Transverse colon (tissue), 4 donors: ENCODE measurements at regions not wholly inside any gene's neighbourhood (a gene's known extent, or its start where the extent isn't known, plus 50 kb on each side); places are given as distances from the start of the nearest gene placed in this dataset.

Experiments
- DNase-seq: peaks from one replicate; pipeline ENCODE4 v3.0.0-alpha.2; 2019
- H3K27ac ChIP-seq, 4 donors: fragments of 200-600 bp; sonication (generic); 2 replicates each; pipeline ENCODE4 v1.5.1; 2016 to 2018; ENCODE audit warnings: inconsistent platforms in 4 of 4
- H3K27me3 ChIP-seq: fragments of 200-600 bp; sonication (generic); 2 replicates; pipeline ENCODE4 v1.5.1; 2017; ENCODE audit warnings: inconsistent platforms
- H3K36me3 ChIP-seq, 4 donors: fragments of 200-600 bp; sonication (generic); 2 replicates each; pipeline ENCODE4 v1.5.1; 2017 to 2019; ENCODE audit warnings: inconsistent platforms in 4 of 4
- H3K4me1 ChIP-seq, 4 donors: fragments of 200-600 bp; sonication (generic); 2 replicates each; pipeline ENCODE4 v1.5.1; 2017 to 2020; ENCODE audit warnings: inconsistent platforms in 4 of 4
- H3K4me3 ChIP-seq, 4 donors: fragments of 200-600 bp; sonication (generic); 1 replicate in 1 of 4; 2 replicates in 3 of 4; pipeline versions ENCODE4 v1.5.1 to v1.6.1; 2017 to 2019; ENCODE audit warnings: inconsistent platforms in 4 of 4
- H3K9me3 ChIP-seq, 2 donors: fragments of 200-600 bp; sonication (generic); 2 replicates each; pipeline ENCODE4 v1.5.1; 2017 to 2019; ENCODE audit warnings: inconsistent platforms in 2 of 2
- EP300 ChIP-seq: sonication (generic); formaldehyde crosslinking; IDR thresholded peaks from one replicate; pipeline ENCODE4 v1.6.1; 2017; ENCODE audit warnings: antibody characterized with exemption, low read depth
- POLR2A ChIP-seq: fragments of 450-650 bp; IDR thresholded peaks from one replicate; pipeline ENCODE4 v1.6.1; 2016; ENCODE audit warnings: antibody characterized with exemption, mild to moderate bottlenecking, moderate library complexity
- POLR2AphosphoS5 ChIP-seq, 3 donors: sonication (generic); formaldehyde crosslinking; IDR thresholded peaks; one replicate each; pipeline ENCODE4 v1.6.1; 2016; ENCODE audit warnings: antibody characterized with exemption in 3 of 3
- WGBS, 2 donors: methylation state at CpG; one replicate each; pipeline ENCODE4 v1.1.5; 2018; ENCODE audit warnings: low coverage in 1 of 2; 5-methylcytosine and 5-hydroxymethylcytosine counted together
- in situ Hi-C, 4 donors: fragments of 200-750 bp; cut with MboI; loops; one replicate each; pipeline versions ENCODE4 v1.15.0 to v1.15.1; 2017; ENCODE audit warnings: low sequenced_read_pairs in 3 of 4, low pct_ligation_motif_present in 1 of 4, low pct_unique_long_range_greater_than_20kb in 1 of 4
- intact Hi-C: fragments of 100-400 bp; cut with DNase I; formaldehyde crosslinking; loops from one replicate; pipeline ENCODE4 v1.15.1; 2023; ENCODE audit warnings: low total_unique reads
- TF ChIP-seq, protein P1 (sequence below), 5 experiments: fragments of 200-600 bp in 3 of 5; fragments of 450-650 bp in 2 of 5; sonication (generic) in 3 of 5; IDR thresholded peaks; 1 replicate in 2 of 5; 2 replicates in 3 of 5; pipeline ENCODE4 v1.5.1; 2016 to 2017; ENCODE audit warnings: antibody characterized with exemption in 5 of 5, inconsistent platforms in 3 of 5, mild to moderate bottlenecking in 2 of 5, moderate library complexity in 1 of 5

DNA sequence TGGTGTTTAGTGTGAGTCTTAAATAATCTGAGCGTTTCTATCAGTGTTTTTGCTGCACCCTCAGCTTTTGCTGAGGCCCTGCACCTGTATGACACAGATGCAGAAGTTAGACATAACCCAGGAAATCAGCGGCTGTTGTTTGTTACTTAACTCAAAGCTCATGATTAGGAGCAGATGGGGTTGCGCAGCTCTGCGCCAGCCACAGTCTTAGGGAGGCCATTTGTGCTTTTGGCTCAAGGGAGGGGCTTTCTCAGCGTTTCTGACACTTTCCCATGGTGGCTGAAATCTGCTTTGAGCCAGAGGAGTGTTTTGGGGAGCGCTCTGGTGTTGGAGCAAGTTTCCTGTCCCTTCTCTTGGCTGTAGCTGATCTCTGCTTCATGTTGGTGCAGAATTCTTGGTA lies 433.8 kb downstream of the NAF1 start:
- no peaks in the 10 kb centered on the region for H3K9me3 ChIP-seq
- no peaks in the 10 kb centered on the region for H3K4me1 ChIP-seq
- H3K27ac ChIP-seq: no peak overlapping the region
- H3K27me3 ChIP-seq: no peaks in the 10 kb centered on the region
- in situ Hi-C loops: no loop called here
- H3K4me3 ChIP-seq: no peak overlapping the region
- intact Hi-C loops: no loop called here
- 62% methylated on average over 6 of the region's 6 CpGs; no CpG with 5 or more reads in 1 of the 2 donors for WGBS, 2 donors
- no peak for DNase-seq
- no peaks in the 10 kb centered on the region for H3K36me3 ChIP-seq
- TF ChIP-seq POLR2AphosphoS5 (IDR thresholded peaks at IDR 0.05) (no peak), EP300 (no peak), POLR2A (no peak)
- TF ChIP-seq, protein P1, sequence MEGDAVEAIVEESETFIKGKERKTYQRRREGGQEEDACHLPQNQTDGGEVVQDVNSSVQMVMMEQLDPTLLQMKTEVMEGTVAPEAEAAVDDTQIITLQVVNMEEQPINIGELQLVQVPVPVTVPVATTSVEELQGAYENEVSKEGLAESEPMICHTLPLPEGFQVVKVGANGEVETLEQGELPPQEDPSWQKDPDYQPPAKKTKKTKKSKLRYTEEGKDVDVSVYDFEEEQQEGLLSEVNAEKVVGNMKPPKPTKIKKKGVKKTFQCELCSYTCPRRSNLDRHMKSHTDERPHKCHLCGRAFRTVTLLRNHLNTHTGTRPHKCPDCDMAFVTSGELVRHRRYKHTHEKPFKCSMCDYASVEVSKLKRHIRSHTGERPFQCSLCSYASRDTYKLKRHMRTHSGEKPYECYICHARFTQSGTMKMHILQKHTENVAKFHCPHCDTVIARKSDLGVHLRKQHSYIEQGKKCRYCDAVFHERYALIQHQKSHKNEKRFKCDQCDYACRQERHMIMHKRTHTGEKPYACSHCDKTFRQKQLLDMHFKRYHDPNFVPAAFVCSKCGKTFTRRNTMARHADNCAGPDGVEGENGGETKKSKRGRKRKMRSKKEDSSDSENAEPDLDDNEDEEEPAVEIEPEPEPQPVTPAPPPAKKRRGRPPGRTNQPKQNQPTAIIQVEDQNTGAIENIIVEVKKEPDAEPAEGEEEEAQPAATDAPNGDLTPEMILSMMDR (IDR thresholded peaks at IDR 0.05): no peak

DNA sequence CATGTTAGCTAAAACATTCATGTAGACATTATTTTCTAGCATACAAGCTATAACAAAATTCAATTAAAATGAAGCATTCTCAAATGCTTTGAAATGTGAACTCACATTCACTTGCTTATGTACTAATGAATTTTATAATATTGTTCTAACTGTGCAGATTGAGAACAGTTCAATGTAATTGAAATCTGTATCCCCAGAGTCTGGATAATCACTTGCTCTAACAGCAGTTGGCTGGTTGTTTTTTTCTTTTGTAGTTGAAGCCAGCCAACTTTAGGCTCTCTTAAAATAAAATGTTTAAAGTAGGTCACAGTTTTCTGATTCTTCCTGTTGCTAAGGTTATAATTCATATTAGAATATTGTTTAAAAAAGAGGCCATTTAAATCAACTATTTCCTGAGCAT lies 438.9 kb downstream of the NAF1 start:
- Histone ChIP-seq H3K27me3 (no peaks in the 10 kb centered on the region), H3K4me3 (no peak overlapping the region), H3K4me1 (no peaks in the 10 kb centered on the region), H3K27ac (no peak overlapping the region), H3K36me3 (no peaks in the 10 kb centered on the region), H3K9me3 (no peaks in the 10 kb centered on the region)
- in situ Hi-C loops: no loop called here
- no peak for DNase-seq
- intact Hi-C loops: no loop called here
- TF ChIP-seq POLR2A (no peak), EP300 (no peak), POLR2AphosphoS5 (IDR thresholded peaks at IDR 0.05) (no peak)
- TF ChIP-seq, protein P1 (IDR thresholded peaks at IDR 0.05): no peak

DNA sequence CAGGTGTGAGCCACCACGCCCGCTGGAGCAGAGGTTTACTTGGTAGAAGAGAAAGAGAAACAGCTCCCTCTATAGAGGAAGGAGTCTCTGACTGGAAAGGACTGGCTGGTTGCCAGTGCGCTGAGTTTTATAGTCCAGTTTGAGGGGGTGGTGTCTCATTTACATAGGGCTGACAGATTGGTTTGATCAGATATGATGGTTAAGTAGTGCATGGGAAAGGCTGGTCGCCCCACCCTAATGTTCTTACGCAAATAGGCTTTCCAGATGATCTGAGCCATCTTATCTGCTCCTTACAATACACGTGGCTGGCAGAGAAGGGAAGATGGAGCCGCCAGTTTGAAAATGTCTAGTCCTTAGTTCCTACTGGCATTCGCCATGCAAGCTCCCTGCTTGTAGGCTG lies 439.5 kb downstream of the NAF1 start:
- no peaks in the 10 kb centered on the region for H3K4me1 ChIP-seq
- H3K27me3 ChIP-seq: no peaks in the 10 kb centered on the region
- intact Hi-C loops (no loop called here), in situ Hi-C loops (no loop called here)
- H3K9me3 ChIP-seq: no peaks in the 10 kb centered on the region
- TF ChIP-seq, protein P1 (IDR thresholded peaks at IDR 0.05): no peak
- TF ChIP-seq EP300 (no peak), POLR2A (no peak), POLR2AphosphoS5 (IDR thresholded peaks at IDR 0.05) (no peak)
- no peak overlapping the region for H3K4me3 ChIP-seq
- no peak for DNase-seq
- 79 to 88% methylated on average over 6 to 8 of the region's 8 CpGs for WGBS, 2 donors
- no peak overlapping the region for H3K27ac ChIP-seq
- H3K36me3 ChIP-seq: no peaks in the 10 kb centered on the region

DNA sequence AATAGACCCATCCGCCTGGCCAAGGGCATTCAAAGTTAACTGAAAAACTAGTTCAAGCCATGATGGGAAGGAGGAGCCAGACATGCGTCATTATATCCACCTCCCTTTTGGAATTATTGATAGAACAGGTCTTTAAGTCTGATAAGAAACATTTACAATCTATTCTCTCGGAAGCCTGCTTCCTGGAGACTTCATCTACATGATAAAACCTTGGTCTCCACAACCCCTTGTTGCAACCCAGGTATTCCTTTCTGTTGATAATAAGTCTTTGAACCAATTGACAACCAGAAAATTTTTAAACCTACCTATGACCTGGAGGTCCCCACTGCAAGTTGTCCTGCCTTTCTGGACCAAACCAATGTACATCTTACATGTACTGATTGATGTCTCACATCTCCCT lies 451.3 kb downstream of the NAF1 start:
- TF ChIP-seq, protein P1 (IDR thresholded peaks at IDR 0.05): no peak
- TF ChIP-seq POLR2AphosphoS5 (IDR thresholded peaks at IDR 0.05): no peak
- TF ChIP-seq EP300: no peak
- no peak for TF ChIP-seq POLR2A
- Histone ChIP-seq H3K4me3 (no peak overlapping the region), H3K27me3 (no peaks in the 10 kb centered on the region), H3K4me1 (no peaks in the 10 kb centered on the region), H3K27ac (no peak overlapping the region), H3K36me3 (no peaks in the 10 kb centered on the region), H3K9me3 (no peaks in the 10 kb centered on the region)
- whole genome bisulfite sequencing, 2 donors: 75 to 76% methylated on average over 3 of the region's 3 CpGs
- no peak for DNase-seq
- in situ Hi-C loops (no loop called here), intact Hi-C loops (no loop called here)
